GM19468 (cell line): ENCODE measurements at regions not wholly inside any gene's neighbourhood (a gene's known extent, or its start where the extent isn't known, plus 50 kb on each side); places are given as distances from the start of the nearest gene placed in this dataset.
"Not testable (repeated sequence)": the region's sequence is repeated elsewhere in the genome, so short reads cannot be mapped to it uniquely, and the experiment has no call there.

Experiments
- ATAC-seq: cut with Tn5 transposase; IDR thresholded peaks from one replicate; pipeline ENCODE4 v1.9.1; 2021; ENCODE audit warnings: mild to moderate bottlenecking, moderate library complexity, moderate number of reproducible peaks; ENCODE audit not compliant: unreplicated experiment; ENCODE audit errors: extremely low read depth

DNA sequence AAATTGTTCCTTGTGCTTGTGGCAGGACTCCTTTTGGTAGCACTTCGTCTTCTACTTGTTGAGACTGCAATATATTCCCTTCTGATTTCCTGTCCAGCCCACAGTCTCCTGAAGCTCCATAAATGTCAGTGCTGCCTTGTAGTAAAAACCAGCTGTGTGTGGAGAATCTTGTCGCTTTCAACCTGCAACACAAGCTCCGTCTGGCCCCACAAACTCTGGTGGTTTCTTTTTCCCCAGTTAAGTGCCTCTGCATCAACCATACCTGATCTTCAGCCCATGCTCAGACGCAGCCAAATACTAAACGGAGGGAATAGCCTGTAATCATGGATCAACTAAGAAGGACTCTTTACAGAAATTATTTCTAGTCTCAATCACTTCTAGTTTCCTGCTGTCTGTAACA lies 1133.3 kb upstream of the ADGRB3 start:
- ATAC-seq = no peak

DNA sequence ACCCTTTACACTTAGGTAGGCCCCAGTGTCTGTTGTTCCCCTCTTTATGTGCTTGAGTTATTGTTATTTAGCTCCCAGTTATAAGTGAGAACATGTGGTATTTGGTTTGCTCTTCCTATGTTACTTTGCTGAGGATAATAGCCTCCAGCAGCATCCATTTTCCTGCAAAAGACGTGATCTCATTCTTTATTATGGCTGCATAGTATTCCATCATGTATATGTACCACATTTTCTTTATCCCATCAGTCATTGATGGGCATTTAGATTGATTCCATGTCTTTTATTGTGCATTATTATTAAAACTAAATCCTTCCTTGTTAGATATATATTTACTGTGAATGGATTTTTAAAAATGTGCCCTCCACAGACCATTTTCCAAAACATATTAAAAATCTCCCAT lies 1137.3 kb upstream of the ADGRB3 start:
- no peak for ATAC-seq

DNA sequence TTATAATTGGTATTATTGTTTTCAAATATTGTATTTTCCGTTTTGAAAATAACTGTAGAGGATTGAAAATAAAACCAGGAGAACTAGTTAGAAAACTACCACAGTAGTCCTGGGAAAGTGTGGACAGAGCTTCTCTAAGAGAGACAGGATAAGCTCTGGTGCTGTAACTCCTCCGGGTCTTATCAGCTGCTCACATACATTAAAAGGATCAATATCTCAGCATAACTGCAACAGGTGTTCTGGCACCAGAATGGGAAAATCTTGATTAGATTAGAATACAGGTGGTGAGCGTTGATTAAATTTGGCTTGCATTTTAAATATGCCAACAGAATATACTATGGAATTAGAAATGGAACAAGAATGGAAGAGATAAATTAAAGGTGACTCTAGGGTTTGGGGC lies 1138.9 kb upstream of the ADGRB3 start:
- ATAC-seq = no peak

DNA sequence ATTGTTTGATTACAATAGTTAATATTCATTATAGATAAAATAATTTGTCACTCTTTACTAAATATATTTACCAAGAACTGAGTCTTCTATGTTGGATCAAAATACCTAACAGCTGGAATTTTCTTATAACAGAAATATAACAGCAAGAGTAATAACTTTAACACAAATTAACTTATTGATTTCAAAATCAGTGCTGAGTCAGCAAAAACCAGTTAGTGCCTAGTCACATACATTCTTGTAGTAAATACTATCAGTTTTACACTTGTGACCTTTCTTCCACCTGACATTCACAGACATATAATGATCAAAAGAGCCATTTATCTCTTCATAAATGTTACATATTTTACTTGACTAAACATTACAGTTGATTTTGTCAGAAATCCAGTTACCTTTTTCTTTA lies 1141.4 kb upstream of the ADGRB3 start:
- no peak for ATAC-seq

DNA sequence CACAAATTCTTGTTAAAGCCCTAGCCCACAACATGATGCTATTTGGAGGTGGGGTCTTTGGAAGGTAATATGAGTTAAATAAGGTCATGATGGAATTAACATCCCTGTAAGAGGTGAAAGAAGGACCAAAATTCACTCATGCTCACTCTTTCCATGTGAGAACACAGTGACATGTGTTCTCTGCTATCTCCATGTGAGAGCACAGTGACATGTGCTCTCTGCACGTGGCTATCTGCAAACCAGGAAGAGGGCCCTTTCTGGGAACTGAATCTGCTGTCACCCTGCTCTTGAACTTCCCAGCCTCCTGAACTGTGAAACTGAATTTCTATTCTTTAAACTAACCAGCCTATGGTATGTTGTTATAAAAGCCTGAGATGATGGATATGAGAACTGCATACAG lies 1159.4 kb upstream of the ADGRB3 start:
- ATAC-seq = no peak

DNA sequence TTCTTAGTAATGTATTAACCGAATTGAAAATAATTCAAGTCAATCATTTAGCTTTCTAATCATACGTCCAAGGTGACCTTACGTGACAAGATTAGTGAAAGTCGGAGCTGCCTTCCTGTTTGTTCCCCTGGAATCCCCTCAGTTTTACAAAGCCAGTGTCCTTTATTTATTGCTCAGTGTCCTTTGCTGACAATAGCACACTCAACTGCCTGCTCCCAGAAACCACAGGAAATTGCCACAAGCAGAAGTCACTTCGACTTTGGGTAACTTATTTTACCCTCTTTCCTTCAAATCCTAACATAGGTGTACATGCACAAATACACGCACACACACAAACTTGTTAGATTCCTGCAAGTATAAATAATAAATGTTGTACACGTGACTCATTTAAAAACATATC lies 1167.7 kb upstream of the ADGRB3 start:
- ATAC-seq = no peak

DNA sequence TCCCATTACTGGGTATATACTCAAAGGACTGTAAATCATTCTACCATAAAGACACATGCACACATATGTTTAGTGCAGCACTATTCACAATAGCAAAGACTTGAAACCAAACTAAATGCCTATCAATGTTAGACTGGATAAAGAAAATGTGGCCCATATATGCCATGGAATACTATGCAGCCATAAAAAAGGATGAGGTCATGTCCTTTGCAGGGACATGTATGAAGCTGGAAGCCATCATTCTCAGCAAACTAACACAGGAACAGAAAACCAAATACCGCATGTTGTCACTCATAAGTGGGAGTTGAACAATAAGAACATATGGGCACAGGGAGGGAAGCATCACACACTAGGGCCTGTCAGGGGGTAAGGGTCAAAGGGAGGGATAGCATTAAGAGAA lies 1172.4 kb upstream of the ADGRB3 start:
- ATAC-seq = not testable (repeated sequence)

DNA sequence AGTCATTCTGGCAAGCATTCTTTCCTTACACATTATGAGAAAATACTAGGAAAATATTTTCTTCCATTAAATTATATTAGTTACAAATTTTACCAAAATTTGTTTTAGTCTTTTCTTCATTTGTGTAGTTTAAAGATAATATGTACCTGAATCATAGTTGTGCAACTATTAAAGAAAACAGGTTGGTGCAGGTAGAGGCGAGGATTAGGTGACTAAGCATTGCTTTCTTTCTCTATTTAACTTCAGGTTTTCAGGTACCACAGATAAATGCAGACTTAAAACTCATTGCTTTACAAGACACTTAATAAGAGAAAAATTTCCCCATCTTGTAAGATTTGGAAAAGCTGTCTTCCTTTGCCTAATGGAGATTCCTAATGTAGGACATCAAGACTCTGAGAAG lies 1175.5 kb upstream of the ADGRB3 start:
- ATAC-seq = no peak

DNA sequence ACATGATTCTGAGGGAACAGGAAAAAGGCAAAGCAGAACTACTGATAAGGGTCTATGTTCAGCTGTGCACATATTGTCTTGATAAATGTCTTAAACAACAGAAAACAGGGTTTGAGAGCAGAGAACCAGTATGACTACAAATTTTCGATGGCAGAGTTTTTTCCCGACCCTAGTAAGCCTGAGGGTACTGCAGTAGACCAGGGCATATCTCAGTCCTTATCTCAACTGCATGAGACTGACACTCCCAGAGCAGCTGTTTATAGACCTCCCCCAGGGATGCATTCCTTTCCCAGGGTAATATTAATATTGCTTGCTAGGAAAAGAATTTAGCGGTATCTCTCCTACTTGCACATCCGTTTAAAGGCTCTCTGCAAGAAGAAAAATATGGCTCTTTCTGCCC lies 1176.8 kb upstream of the ADGRB3 start:
- no peak for ATAC-seq

DNA sequence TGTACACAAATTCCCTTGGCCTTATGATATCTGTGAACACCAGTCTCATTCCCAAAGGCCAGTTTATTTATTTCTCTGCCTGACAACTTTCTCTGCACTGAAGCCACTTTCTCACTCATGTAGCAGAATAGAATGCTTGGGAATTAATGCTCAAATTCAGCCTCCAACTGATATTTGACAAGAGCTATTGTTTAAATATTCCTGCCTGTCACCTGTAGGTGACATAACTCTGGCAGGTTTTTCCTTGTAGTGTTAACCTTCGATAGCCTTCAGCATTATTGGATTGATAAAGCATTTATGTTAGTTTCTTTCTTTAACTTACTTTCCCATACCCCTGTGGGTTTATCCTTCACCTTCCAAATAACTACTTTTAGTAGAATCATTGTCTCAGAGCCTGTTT lies 1183.2 kb upstream of the ADGRB3 start:
- no peak for ATAC-seq

DNA sequence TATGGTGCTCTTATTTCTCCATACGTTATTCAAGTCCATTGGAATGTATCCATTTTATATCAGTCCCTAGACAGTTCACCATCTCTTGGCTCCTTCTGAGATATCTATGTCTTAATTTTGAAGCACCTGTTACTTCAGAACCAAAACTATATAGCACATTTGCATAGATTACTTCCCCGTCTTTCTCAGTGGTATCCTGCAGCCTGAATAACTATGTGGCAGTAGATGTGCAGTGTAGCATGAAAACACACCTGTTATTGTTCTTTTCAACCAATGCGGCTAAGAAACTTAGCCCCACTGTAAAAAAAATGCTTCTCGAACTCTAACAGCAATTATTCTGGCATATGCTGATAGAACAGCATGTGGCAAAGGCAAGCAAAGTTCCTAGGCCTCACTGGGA lies 1184.4 kb upstream of the ADGRB3 start:
- ATAC-seq = peak; percentile 56

DNA sequence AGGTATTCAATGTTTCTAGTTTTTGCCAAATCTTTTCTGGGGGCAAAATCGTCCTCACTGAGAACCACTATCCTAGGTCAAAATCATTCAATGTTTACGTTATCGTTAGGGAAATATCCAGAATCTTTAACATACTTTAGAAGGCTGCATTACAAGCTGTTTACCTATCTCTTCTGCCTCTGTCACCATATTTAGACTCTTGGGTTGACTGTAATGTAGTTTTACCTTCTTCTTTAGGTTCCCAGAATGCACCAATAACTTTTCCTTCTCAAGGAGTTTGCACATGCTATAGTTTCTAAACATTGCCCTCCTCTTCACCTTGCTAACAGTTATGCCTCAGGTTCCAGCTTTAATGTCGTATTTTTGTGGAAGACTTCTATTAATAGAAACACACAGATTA lies 1185.5 kb upstream of the ADGRB3 start:
- ATAC-seq = no peak

DNA sequence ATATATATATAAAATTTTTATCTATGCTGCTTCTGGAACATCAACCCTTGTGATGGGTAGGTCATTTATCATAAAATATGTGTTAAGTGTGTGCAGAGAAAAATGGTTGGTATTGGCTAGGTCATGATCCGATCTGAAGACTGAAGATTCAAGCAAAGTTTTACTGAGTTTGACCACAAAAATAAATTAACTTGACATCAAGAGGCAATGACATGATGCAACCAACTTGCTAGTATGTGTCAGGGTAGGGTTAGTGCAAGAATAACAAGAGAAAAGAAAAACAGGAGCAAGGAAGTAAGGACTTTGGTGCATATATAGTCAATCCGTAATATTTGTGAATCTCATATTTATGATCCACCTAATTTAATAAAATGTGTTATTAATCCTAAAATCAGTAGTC lies 1202.0 kb upstream of the ADGRB3 start:
- no peak for ATAC-seq

DNA sequence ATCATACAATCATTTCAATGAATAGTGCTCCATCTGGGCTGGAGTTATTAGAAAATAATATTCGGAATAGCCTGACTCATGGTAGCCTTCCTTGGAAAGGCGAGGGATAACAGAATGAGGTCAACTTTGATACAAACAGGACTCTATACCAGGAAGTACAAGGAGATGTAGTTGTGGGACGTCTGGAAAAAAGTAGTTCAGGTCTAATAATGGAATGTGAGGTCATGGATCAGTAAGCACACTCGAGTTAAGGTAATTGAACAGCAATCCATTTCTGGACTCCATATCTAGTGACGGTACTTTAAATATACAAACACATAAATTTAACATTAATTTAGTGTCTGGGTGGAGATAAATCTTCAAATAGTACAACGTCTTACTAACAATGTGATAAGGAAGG lies 1204.0 kb upstream of the ADGRB3 start:
- ATAC-seq = no peak

DNA sequence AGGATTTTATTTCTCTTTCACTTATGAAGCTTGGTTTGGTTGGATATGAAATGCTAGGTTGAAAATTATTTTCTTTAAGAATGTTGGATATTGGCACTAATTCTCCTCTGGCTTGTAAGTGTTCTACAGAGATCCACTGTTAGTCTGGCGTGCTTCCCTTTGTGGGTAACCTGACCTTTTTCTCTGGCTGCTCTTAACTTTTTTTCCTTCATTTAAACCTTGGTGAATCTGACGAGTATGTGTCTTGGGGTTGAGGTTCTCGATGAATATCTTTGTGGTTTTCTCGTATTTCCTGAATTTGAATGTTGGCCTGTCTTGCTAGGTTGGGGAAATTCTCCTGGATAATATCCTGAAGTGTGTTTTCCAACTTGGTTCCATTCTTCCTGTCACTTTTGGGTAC lies 1208.4 kb upstream of the ADGRB3 start:
- ATAC-seq = not testable (repeated sequence)

DNA sequence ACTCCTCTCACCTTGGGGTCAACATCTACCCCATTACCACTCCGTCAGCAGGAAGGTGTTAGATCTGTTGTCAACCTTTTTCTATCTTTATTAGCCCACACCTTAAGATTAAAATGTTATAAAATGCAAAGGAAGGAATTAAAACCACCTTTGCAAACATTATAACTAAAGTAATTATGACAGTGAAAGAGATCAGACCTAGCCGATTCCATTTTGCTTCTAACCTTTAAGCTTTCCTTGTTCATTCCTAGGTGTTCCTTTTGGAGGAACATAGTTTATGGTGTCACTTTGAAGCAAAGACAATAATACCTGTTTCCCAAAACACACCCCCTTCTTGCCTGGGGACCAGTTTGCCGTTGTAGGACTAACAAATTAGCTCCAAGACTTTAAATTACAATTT lies 1223.0 kb upstream of the ADGRB3 start:
- ATAC-seq = no peak

DNA sequence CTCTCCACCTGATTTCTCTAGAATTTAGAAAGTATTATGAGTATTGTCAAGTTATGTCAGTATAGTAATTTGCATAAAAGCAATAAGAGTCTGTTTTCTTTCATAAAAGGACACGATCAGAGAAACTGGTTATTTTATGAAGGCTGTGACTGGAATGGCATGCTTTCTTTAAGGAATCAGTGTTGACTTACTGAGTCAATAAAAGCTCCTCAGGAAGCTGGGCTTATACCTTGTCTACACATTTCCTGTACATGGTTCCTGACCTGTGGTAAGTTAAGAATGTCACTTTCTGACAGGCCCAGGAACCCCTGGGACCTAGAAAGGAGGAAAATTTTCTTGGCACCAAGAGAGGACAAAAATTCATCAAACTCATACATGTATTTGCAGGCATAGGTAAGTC lies 1224.0 kb upstream of the ADGRB3 start:
- no peak for ATAC-seq

DNA sequence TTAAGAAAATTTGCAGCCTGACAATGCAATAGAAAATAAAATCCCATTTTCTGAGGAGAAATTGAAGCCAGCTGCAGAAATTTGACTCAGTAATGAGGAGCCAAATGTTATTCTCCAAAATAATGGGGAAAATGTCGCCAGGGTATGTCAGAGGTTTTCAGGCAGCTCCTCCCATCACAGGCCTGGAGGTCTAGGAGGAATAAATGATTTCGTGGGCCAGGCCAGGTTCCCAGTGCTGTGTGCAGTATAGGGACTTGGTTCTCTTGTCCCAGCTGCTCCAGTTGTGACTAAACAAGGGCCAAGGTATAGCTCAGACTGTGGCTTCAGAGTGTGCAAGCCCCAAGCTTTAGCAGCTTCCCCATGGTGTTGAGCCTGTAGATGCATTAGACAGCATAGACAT lies 1240.8 kb upstream of the ADGRB3 start:
- no peak for ATAC-seq

DNA sequence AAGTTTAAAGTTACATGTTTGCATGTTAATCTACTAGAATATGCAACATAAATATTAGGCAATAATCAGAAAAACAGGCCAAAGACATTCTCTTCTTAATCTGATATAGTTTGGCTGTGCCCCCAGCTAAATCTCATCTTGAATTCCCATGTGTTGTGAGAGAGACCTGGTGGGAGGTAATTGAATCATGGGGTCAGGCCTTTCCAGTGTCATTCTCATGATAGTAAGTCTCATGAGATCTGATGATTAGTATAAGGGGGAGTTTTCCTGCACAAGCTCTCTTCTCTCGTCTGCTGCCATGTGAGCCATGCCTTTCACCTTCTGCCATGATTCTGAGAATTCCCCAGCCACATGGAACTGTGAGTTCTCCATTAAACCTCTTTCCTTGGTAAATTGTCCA lies 1241.7 kb upstream of the ADGRB3 start:
- ATAC-seq = no peak

DNA sequence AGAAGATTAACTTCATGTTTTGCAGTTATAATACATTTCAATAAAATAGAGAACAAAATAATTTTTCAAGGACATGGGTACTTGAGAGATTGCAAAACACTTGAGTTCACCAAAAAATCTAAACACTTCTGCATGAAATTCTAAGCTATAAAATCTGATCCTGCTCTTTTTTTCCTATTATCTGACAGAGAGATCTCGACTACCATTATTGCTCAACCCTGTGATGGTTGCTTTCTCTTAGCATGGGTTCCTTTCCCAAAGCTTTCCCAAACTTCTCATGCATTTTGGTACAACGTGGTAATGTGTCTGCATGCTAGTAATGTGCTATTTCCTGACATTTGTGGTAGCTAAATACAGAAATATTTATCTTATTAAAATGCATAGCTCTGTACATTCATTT lies 1243.1 kb upstream of the ADGRB3 start:
- no peak for ATAC-seq

DNA sequence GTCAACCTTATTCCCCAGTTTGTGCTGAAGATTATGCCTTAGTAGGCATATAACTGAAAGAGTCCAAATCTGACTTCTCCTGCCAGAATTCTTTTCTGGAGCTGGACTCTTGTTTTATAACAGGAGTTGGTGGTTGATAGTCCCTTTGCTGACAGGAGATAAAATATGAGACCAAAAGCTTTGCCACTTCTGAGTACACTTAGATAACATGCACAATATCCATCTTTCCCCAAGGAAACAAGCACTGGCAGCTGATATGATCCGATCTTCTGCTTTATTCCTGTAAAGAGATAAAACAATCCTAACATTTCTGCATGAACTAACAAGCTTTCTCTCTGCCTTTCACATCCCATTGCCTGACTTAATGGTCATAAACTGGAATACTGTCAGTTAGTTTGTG lies 1265.4 kb upstream of the ADGRB3 start:
- ATAC-seq = no peak

DNA sequence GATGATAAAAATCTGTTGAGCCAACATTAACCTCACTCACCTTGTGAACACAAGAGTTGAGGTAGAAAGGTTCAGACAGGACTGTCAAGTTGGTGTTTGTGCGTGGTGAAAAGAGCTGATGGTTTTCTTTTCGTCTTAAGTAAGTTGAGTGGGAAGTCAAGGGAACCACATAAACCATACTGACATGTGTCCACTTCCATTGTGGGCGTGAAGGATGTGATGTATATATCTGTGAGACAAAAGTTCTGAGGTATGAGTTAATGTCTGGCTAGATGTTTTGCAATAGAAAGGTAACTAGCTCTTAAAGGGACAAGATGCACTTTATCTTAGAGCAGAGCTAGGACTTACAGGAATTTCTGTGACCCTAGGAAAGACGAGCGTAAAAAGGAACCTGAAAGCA lies 1272.1 kb upstream of the ADGRB3 start:
- ATAC-seq = no peak

DNA sequence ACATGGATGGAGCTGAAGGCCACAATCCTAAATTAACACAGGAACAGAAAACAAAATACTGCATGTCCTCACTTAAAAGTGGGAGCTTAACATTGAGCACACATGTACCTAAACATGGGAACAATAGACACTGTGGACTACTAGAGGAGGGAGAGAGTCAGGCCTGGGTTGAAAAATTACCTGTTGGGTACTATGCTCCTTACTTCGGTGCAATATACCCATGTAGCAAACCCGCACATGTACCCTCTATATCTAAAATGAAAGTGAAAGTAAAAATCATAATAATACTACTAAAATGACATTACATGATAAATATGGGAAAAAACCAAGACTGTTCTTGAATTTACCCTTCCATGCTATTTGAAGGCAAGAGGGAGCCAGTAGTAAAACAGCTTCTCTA lies 1273.8 kb upstream of the ADGRB3 start:
- no peak for ATAC-seq
